ENCODE measurements at regions not wholly inside any gene's neighbourhood (a gene's known extent, or its start where the extent isn't known, plus 50 kb on each side); places are given as distances from the start of the nearest gene placed in this dataset.

DNA sequence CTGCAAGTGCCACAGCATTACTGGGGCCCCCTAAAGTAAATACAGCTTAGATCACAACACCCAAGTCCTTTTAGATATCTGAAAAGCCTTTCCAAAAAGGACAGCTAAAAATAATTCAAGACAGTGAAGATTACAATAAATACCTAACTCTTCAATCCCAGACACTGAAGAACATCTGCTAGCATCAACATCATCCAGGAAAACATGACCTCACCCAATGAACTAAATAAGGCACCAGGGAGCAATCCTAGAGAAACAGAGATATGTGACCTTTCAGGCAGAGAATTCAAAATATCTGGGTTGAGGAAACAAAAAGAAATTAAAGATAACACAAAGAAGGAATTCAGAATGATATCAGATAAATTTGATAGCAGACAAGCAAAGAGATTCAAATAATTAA, 71.7 kb upstream of the TTC14 start (continued):
- TF ChIP-seq, protein P1, sequence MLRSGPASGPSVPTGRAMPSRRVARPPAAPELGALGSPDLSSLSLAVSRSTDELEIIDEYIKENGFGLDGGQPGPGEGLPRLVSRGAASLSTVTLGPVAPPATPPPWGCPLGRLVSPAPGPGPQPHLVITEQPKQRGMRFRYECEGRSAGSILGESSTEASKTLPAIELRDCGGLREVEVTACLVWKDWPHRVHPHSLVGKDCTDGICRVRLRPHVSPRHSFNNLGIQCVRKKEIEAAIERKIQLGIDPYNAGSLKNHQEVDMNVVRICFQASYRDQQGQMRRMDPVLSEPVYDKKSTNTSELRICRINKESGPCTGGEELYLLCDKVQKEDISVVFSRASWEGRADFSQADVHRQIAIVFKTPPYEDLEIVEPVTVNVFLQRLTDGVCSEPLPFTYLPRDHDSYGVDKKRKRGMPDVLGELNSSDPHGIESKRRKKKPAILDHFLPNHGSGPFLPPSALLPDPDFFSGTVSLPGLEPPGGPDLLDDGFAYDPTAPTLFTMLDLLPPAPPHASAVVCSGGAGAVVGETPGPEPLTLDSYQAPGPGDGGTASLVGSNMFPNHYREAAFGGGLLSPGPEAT (IDR thresholded peaks at IDR 0.05; ENCODE audit: low read depth), result no peak
- TF ChIP-seq MXI1 (IDR thresholded peaks at IDR 0.05; ENCODE audit: low read depth, low read length) (no peak), HDAC6 (IDR thresholded peaks at IDR 0.05; ENCODE audit: unreplicated experiment) (no peak), SREBF1 (IDR thresholded peaks at IDR 0.05; ENCODE audit: low read length) (no peak), SIN3A (IDR thresholded peaks at IDR 0.05; ENCODE audit: low read depth, low read length) (no peak), RCOR1 (conservative IDR thresholded peaks at IDR 0.05; ENCODE audit: low read depth, low read length) (no peak), YBX1 (IDR thresholded peaks at IDR 0.05) (no peak)
- TF ChIP-seq, protein P2, sequence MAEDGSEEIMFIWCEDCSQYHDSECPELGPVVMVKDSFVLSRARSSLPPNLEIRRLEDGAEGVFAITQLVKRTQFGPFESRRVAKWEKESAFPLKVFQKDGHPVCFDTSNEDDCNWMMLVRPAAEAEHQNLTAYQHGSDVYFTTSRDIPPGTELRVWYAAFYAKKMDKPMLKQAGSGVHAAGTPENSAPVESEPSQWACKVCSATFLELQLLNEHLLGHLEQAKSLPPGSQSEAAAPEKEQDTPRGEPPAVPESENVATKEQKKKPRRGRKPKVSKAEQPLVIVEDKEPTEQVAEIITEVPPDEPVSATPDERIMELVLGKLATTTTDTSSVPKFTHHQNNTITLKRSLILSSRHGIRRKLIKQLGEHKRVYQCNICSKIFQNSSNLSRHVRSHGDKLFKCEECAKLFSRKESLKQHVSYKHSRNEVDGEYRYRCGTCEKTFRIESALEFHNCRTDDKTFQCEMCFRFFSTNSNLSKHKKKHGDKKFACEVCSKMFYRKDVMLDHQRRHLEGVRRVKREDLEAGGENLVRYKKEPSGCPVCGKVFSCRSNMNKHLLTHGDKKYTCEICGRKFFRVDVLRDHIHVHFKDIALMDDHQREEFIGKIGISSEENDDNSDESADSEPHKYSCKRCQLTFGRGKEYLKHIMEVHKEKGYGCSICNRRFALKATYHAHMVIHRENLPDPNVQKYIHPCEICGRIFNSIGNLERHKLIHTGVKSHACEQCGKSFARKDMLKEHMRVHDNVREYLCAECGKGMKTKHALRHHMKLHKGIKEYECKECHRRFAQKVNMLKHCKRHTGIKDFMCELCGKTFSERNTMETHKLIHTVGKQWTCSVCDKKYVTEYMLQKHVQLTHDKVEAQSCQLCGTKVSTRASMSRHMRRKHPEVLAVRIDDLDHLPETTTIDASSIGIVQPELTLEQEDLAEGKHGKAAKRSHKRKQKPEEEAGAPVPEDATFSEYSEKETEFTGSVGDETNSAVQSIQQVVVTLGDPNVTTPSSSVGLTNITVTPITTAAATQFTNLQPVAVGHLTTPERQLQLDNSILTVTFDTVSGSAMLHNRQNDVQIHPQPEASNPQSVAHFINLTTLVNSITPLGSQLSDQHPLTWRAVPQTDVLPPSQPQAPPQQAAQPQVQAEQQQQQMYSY (CRISPR knock-in tag; IDR thresholded peaks at IDR 0.05), result no peak

Measured in GM12878 (cell line).